DMS 273 treated with DMSO at 0.1 percent for 48 hours (cell line): ENCODE measurements at regions not wholly inside any gene's neighbourhood (a gene's known extent, or its start where the extent isn't known, plus 50 kb on each side); places are given as distances from the start of the nearest gene placed in this dataset.

ENCODE experiments used
- DNase-seq: peaks from one replicate; lab custom pipeline; 2025; lab: John Stamatoyannopoulos, UW

- no peak for DNase-seq
These were observed 349.7 kb downstream of the MDFIC start for GRCh38 chr7:115271332-115272235.

- DNase-seq = no peak
These were observed 347.6 kb downstream of the MDFIC start for GRCh38 chr7:115269486-115269885.

GRCh38 chr7:115267503-115267902 lies 345.6 kb downstream of the MDFIC start:
- no peak for DNase-seq

- DNase-seq = no peak
These were observed 338.5 kb downstream of the MDFIC start for GRCh38 chr7:115260381-115260780.

- no peak for DNase-seq
These were observed 330.6 kb downstream of the MDFIC start for GRCh38 chr7:115252461-115252860.

GRCh38 chr7:115249080-115249479 lies 327.2 kb downstream of the MDFIC start:
- DNase-seq = no peak

GRCh38 chr7:115241151-115241550 lies 319.3 kb downstream of the MDFIC start:
- DNase-seq = no peak

GRCh38 chr7:115240242-115240641 lies 318.3 kb downstream of the MDFIC start:
- DNase-seq = no peak

- no peak for DNase-seq
These were observed 313.2 kb downstream of the MDFIC start for GRCh38 chr7:115235075-115235474.

GRCh38 chr7:115233809-115234208 lies 311.9 kb downstream of the MDFIC start:
- no peak for DNase-seq

- DNase-seq = no peak
These were observed 310.1 kb downstream of the MDFIC start for GRCh38 chr7:115232041-115232440.

GRCh38 chr7:115230882-115231571 lies 309.1 kb downstream of the MDFIC start:
- DNase-seq = peak; percentile 21

GRCh38 chr7:115229401-115230105 lies 307.7 kb downstream of the MDFIC start:
- no peak for DNase-seq

- DNase-seq = no peak
These were observed 305.8 kb downstream of the MDFIC start for GRCh38 chr7:115227473-115228235.

- DNase-seq = no peak
These were observed 304.5 kb downstream of the MDFIC start for GRCh38 chr7:115226410-115226809.

- DNase-seq = no peak
These were observed 303.0 kb downstream of the MDFIC start for GRCh38 chr7:115224922-115225321.

- no peak for DNase-seq
These were observed 302.1 kb downstream of the MDFIC start for GRCh38 chr7:115223959-115224358.

- no peak for DNase-seq
These were observed 299.6 kb downstream of the MDFIC start for GRCh38 chr7:115221456-115221855.

- no peak for DNase-seq
These were observed 296.2 kb downstream of the MDFIC start for GRCh38 chr7:115218076-115218475.

- no peak for DNase-seq
These were observed 295.5 kb downstream of the MDFIC start for GRCh38 chr7:115217373-115217772.

- no peak for DNase-seq
These were observed 294.8 kb downstream of the MDFIC start for GRCh38 chr7:115216652-115217051.

GRCh38 chr7:115211171-115211570 lies 289.3 kb downstream of the MDFIC start:
- no peak for DNase-seq
